BE2C (cell line): ENCODE measurements at regions not wholly inside any gene's neighbourhood (a gene's known extent, or its start where the extent isn't known, plus 50 kb on each side); places are given as distances from the start of the nearest gene placed in this dataset.

Source experiments
- DNase-seq: peaks from one replicate; pipeline ENCODE4 v3.0.0-alpha.2; 2020
- H3K27me3 ChIP-seq: fragments of 250-450 bp; sonication (Bioruptor Pico); 2 replicates; pipeline ENCODE4 v1.5.1; 2020; ENCODE audit warnings: mild to moderate bottlenecking
- H3K36me3 ChIP-seq: fragments of 250-450 bp; sonication (Bioruptor Pico); 2 replicates; pipeline ENCODE4 v1.5.1; 2020; ENCODE audit warnings: mild to moderate bottlenecking
- H3K4me1 ChIP-seq: fragments of 250-450 bp; sonication (Bioruptor Pico); 2 replicates; pipeline ENCODE4 v1.5.1; 2020
- H3K4me3 ChIP-seq: 2 replicates; pipeline ENCODE4 v1.5.1; 2011; ENCODE audit warnings: low read depth, low read length
- H3K9me3 ChIP-seq: fragments of 250-450 bp; sonication (Bioruptor Pico); 2 replicates; pipeline ENCODE4 v1.5.1; 2020
- CTCF ChIP-seq: IDR thresholded peaks from 2 replicates; pipeline ENCODE4 v1.5.1; 2012; ENCODE audit warnings: mild to moderate bottlenecking, low read depth, low read length

DNA sequence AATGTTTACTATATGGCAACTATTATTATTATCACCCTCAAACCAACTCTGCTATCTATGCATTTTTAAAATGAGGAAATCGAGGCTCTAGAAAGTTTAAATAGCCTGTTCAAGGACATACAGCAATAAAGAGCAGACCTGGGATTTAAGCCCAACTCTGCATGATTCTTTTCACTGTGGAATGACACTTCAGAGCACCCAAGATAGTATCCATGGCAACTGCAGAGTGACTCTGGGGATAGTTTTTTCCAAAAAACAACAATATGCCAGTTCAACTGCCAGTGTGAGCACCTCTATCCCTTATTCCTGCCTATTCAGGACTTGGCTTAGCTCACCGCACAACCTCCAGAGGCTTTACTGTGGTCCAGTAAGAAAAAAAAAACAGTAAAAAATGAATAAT lies 293.9 kb downstream of the BRINP2 start:
- no peak overlapping the region for H3K4me3 ChIP-seq
- H3K9me3 ChIP-seq, result no peaks in the 10 kb centered on the region
- no peaks in the 10 kb centered on the region for H3K4me1 ChIP-seq
- H3K36me3 ChIP-seq, result no peaks in the 10 kb centered on the region
- H3K27me3 ChIP-seq, result no peaks in the 10 kb centered on the region
- TF ChIP-seq CTCF, result no peak
- no peak for DNase-seq

DNA sequence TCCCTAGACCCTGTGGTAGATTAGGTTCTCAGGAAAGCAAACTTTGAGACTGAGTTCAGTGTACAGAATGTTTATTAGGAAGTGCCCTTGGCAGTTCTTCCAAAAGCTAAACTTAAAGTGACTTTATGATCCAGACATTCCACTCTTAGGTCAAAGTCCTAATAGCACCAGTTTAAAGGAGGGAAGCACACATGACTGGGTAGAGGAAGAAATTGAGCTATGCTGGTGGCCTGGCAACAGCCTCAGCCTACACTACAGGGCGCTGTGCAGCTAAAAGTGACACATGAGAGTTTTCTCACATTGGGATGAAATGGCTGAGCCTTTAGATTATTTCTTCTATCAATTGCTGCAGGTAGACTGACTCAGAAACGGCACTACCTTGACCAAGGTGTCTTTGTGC lies 280.4 kb downstream of the BRINP2 start:
- Histone ChIP-seq H3K4me3 (no peak overlapping the region), H3K36me3 (no peaks in the 10 kb centered on the region), H3K27me3 (no peaks in the 10 kb centered on the region), H3K4me1 (no peaks in the 10 kb centered on the region), H3K9me3 (no peaks in the 10 kb centered on the region)
- no peak for TF ChIP-seq CTCF
- DNase-seq, result no peak

DNA sequence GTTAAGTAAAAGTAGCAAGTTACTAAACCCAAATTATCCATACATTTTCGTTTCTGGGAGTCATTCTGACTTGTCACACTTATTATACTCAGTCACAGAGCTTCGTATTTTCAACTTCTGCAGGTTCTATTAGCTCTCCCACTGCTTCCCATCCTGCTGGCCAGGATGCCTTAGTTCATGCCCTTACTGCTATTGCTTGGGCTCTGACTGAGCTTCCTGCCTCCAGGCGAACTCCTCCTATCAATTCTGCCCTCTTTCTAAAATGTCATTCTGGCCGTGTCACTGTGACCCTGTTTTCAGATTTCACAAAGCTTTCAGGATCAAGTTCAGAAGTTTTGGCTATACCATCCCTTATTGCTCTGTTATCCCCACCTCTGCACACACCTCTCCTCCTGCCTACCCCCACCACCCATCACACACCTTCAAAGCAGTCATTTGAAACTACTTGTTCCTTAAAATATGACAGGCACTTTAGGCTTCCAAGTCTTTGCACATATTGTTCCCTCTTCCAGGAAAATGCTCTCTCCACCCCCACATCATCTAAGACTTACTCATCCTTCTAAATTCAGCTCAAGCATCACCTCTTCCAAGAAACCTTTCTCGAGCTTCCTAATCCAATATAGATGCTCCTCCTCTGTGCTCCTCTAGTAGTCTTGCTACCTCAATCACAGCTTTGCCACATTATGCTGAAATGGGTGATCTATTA lies 278.0 kb downstream of the BRINP2 start:
- no peaks in the 10 kb centered on the region for H3K36me3 ChIP-seq
- no peak for DNase-seq

DNA sequence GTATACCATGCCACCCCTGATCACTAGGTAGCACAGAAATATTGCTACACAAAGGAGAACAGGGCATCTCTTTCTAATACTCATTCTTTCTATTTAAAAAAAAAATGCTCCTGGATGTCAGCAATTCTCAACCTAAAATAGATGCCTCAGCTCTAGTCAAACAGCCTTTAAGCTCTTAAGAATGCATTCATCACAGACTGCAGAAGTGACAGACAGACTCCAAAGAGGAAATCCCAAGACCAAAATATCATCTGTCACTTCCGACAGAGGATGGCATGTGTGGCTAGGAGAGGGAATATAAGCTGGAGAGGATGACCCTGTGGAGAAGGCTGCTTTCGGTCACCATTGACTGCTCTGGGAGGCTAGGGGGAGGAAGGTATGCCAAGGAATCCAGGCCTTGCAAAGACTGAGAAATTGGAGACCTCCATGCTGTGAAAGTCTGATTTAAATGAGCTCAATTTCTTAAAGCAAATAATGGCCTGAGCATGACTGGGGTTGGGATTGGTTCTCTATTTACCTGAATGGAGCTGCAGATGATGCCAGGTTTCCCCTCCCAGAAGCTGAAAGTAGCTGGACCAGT lies 277.4 kb downstream of the BRINP2 start:
- Histone ChIP-seq H3K27me3 (no peaks in the 10 kb centered on the region), H3K4me3 (no peak overlapping the region), H3K4me1 (no peaks in the 10 kb centered on the region), H3K9me3 (no peaks in the 10 kb centered on the region), H3K36me3 (no peaks in the 10 kb centered on the region)
- no peak for TF ChIP-seq CTCF
- DNase-seq, result no peak

More for the DNA sequence above, 278.0 kb downstream of the BRINP2 start:
- Histone ChIP-seq H3K27me3 (no peaks in the 10 kb centered on the region), H3K4me3 (no peak overlapping the region), H3K9me3 (no peaks in the 10 kb centered on the region), H3K4me1 (no peaks in the 10 kb centered on the region)
- TF ChIP-seq CTCF, result no peak

DNA sequence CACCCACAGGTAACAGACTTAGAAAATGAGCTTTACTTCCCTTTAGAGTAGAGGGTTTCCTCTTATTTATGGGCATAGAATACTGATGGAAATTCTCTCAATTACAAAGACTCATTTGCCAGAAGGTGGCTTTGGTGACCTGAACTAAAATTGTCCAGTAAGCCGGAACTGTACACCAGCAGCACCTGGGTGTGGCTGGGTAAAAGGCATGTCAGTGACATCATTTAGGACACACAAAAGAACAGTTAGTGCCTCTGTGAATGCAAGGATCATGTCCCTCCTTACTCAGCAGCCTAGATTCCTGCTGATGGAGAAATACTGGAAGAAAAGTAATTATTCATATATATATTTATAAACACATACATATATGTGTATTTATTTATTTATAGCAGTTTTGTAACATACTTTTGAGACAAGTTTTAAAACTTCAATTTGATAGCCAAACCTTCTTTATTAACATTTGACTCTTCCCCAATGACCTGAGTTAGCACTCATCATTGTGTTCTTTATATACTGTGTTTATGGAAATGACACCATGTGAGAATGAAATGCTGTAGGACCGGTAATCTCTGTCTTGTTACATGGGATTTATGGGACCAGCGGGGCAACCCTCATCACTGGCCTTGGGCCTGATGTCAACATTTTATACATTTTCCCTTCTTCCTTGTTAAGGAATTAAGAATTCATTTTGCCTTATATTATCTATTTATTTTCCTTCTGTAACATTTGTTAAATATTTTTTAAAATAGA lies 274.4 kb downstream of the BRINP2 start:
- no peak for TF ChIP-seq CTCF
- no peaks in the 10 kb centered on the region for H3K4me1 ChIP-seq

GRCh38 chr1:177443003-177443402 lies 272.2 kb downstream of the BRINP2 start:
- Histone ChIP-seq H3K4me1 (no peaks in the 10 kb centered on the region), H3K4me3 (no peak overlapping the region), H3K36me3 (no peaks in the 10 kb centered on the region), H3K27me3 (no peaks in the 10 kb centered on the region), H3K9me3 (no peaks in the 10 kb centered on the region)
- no peak for DNase-seq
- no peak for TF ChIP-seq CTCF

More for the DNA sequence above, 274.4 kb downstream of the BRINP2 start:
- H3K27me3 ChIP-seq, result no peaks in the 10 kb centered on the region
- no peak overlapping the region for H3K4me3 ChIP-seq
- no peak for DNase-seq
- H3K9me3 ChIP-seq, result no peaks in the 10 kb centered on the region
- no peaks in the 10 kb centered on the region for H3K36me3 ChIP-seq
